SK-N-SH treated with all-trans-retinoic acid at 6 μM for 48 hours (cell line): ENCODE measurements at regions not wholly inside any gene's neighbourhood (a gene's known extent, or its start where the extent isn't known, plus 50 kb on each side); places are given as distances from the start of the nearest gene placed in this dataset.

Experiments
- ATAC-seq: fragments of 200-7000 bp; cut with Tn5 transposase; 3 replicates; pipeline ENCODE4 v1.9.1; 2020; ENCODE audit warnings: mild to moderate bottlenecking, moderate library complexity
- ARNTL ChIP-seq: fragments of 450-650 bp; formaldehyde crosslinking; IDR thresholded peaks from 2 replicates; pipeline ENCODE4 v1.5.0; 2020; ENCODE audit warnings: low read depth, mild to moderate bottlenecking, moderate library complexity, borderline replicate concordance
- BACH2 ChIP-seq: fragments of 250-450 bp; sonication (Bioruptor Pico); IDR thresholded peaks from 2 replicates; pipeline ENCODE4 v1.9.0; 2021; ENCODE audit warnings: mild to moderate bottlenecking, borderline replicate concordance
- CSDC2 ChIP-seq: fragments of 250-450 bp; sonication (Bioruptor Pico); IDR thresholded peaks from 2 replicates; pipeline ENCODE4 v1.5.0; 2020; ENCODE audit warnings: mild to moderate bottlenecking, moderate library complexity
- CSRNP3 ChIP-seq: fragments of 250-450 bp; sonication (Bioruptor Pico); IDR thresholded peaks from 2 replicates; pipeline ENCODE4 v1.5.1; 2021; ENCODE audit warnings: mild to moderate bottlenecking, moderate library complexity
- ESRRG ChIP-seq: fragments of 250-450 bp; sonication (Bioruptor Pico); IDR thresholded peaks from 2 replicates; pipeline ENCODE4 v1.6.1; 2021; ENCODE audit warnings: mild to moderate bottlenecking
- GLIS3 ChIP-seq: fragments of 250-450 bp; sonication (Bioruptor Pico); IDR thresholded peaks from 2 replicates; pipeline ENCODE4 v1.5.0; 2020; ENCODE audit warnings: mild to moderate bottlenecking, moderate library complexity
- ISL1 ChIP-seq: fragments of 250-450 bp; sonication (Bioruptor Pico); IDR thresholded peaks from 2 replicates; pipeline ENCODE4 v2.1.2; 2022; ENCODE audit warnings: mild to moderate bottlenecking, moderate library complexity
- OSR1 ChIP-seq: fragments of 250-450 bp; sonication (Bioruptor Pico); IDR thresholded peaks from 2 replicates; pipeline ENCODE4 v1.8.0; 2022; ENCODE audit warnings: moderate library complexity, mild to moderate bottlenecking, inconsistent platforms
- PATZ1 ChIP-seq: fragments of 250-450 bp; sonication (Bioruptor Pico); IDR thresholded peaks from 2 replicates; pipeline ENCODE4 v1.8.0; 2020; ENCODE audit warnings: mild to moderate bottlenecking, moderate library complexity, borderline replicate concordance
- PPARA ChIP-seq: fragments of 250-450 bp; sonication (Bioruptor Pico); IDR thresholded peaks from 2 replicates; pipeline ENCODE4 v1.5.0; 2020; ENCODE audit warnings: mild to moderate bottlenecking, borderline replicate concordance
- RARB ChIP-seq: fragments of 250-450 bp; sonication (Bioruptor Pico); IDR thresholded peaks from 2 replicates; pipeline ENCODE4 v1.8.0; 2021; ENCODE audit warnings: mild to moderate bottlenecking, moderate library complexity
- TCF4 ChIP-seq: fragments of 250-450 bp; sonication (Bioruptor Pico); IDR thresholded peaks from 2 replicates; pipeline ENCODE4 v1.8.0; 2021; ENCODE audit warnings: mild to moderate bottlenecking, moderate library complexity, borderline replicate concordance
- TOX ChIP-seq: fragments of 250-450 bp; sonication (Bioruptor Pico); IDR thresholded peaks from 2 replicates; pipeline ENCODE4 v1.8.0; 2021; ENCODE audit warnings: mild to moderate bottlenecking, moderate library complexity, borderline replicate concordance
- TSHZ2 ChIP-seq: fragments of 250-450 bp; sonication (Bioruptor Pico); IDR thresholded peaks from 2 replicates; pipeline ENCODE4 v1.5.0; 2020; ENCODE audit warnings: mild to moderate bottlenecking, moderate library complexity
- ZFP3 ChIP-seq: fragments of 250-450 bp; sonication (Bioruptor Pico); IDR thresholded peaks from 2 replicates; pipeline ENCODE4 v1.5.0; 2020; ENCODE audit warnings: mild to moderate bottlenecking, moderate library complexity
- ZNF565 ChIP-seq: fragments of 450-650 bp; formaldehyde crosslinking; conservative IDR thresholded peaks from 2 replicates; pipeline ENCODE4 v1.5.0; 2020; ENCODE audit warnings: low read depth, mild to moderate bottlenecking, moderate library complexity
- ZNF70 ChIP-seq: fragments of 450-650 bp; formaldehyde crosslinking; IDR thresholded peaks from 2 replicates; pipeline ENCODE4 v1.5.0; 2020; ENCODE audit warnings: mild to moderate bottlenecking, moderate library complexity
- ZNF8 ChIP-seq: fragments of 450-650 bp; formaldehyde crosslinking; IDR thresholded peaks from 2 replicates; pipeline ENCODE4 v1.5.0; 2020; ENCODE audit warnings: mild to moderate bottlenecking, moderate library complexity
- TF ChIP-seq, protein P1 (sequence below): fragments of 250-450 bp; sonication (Bioruptor Pico); IDR thresholded peaks from 2 replicates; pipeline ENCODE4 v1.5.1; 2020; ENCODE audit warnings: low read depth, mild to moderate bottlenecking, moderate library complexity

DNA sequence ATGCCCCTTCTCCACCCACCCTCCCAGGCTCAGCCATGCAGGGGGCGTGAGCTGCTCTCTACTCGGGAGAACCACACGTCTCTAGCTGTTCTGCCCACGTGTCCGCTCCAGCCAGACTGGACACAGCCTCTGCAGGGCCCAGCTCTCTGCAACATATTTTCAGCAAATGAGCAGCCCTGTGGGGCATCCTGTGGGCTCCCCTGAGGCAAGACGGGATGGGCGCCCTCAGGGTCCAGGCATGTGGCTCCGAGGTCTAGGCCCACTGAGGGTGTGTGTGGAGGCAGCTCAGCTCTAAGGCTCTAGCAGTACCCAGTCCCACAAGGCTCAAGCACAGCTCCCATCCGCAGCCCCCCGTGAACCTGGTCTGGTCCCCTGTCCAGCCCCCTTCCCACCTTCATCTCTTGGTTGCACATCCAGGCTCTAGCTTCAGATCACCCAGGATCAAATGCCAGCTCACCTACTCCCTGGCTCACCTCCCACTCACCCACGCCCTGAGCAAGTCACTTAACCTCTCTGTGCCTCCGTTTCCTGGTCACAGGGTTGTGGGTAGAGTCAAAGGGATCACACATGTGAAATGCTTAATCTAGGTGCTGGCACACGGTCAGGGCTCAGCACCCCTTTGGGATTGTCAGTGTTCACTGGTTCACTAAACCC, 57.8 kb upstream of the TCF20 start:
- TF ChIP-seq PATZ1 (CRISPR knock-in tag) (no peak), CSRNP3 (CRISPR knock-in tag) (no peak), ESRRG (no peak), CSDC2 (CRISPR knock-in tag) (no peak), TOX (no peak), ZFP3 (CRISPR knock-in tag) (no peak), RARB (CRISPR knock-in tag) (no peak), TCF4 (no peak), ZNF565 (no peak), ARNTL (CRISPR knock-in tag) (no peak), ISL1 (no peak), GLIS3 (no peak), BACH2 (CRISPR knock-in tag) (no peak), ZNF70 (CRISPR knock-in tag) (no peak), ZNF8 (CRISPR knock-in tag) (no peak), OSR1 (CRISPR knock-in tag) (no peak), PPARA (CRISPR knock-in tag) (no peak), TSHZ2 (CRISPR knock-in tag) (no peak)
- TF ChIP-seq, protein P1, sequence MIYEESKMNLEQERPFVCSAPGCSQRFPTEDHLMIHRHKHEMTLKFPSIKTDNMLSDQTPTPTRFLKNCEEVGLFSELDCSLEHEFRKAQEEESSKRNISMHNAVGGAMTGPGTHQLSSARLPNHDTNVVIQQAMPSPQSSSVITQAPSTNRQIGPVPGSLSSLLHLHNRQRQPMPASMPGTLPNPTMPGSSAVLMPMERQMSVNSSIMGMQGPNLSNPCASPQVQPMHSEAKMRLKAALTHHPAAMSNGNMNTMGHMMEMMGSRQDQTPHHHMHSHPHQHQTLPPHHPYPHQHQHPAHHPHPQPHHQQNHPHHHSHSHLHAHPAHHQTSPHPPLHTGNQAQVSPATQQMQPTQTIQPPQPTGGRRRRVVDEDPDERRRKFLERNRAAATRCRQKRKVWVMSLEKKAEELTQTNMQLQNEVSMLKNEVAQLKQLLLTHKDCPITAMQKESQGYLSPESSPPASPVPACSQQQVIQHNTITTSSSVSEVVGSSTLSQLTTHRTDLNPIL (CRISPR knock-in tag) = no peak
- no peak for ATAC-seq

DNA sequence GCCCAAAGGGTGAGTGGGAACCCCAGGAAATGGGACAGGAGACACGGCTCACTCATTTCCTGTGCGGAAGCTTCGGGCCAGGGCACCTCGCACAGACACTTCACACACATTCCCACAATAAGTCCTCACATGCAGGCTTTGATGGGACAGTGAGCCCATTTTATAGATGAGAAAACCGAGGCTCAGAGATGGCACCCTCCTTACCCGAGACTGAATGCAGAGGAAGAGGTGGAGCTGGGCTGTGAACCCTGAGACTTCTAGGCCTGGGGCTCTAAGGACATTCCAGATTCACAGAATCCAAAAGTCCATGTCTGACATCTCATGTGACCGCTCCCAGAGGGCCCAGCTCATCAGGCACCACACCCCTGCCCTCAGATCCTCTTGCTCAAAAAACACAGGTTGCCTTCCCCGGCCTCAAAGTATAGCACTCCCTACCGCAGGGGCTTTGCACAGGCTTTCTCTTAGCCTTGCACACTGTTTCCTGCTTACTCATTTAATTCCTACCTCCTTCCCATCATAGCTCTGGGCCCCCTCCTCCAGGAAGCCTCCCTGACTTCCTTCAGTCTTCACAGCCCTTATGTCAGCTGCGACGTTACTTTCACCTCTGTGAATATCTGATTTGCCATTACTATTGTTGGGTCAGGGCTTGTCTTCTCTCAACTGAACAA, 57.1 kb upstream of the TCF20 start:
- no peak for ATAC-seq
- TF ChIP-seq ARNTL (CRISPR knock-in tag) (no peak), TSHZ2 (CRISPR knock-in tag) (no peak)

- ATAC-seq = no peak
Observed at GRCh38 chr22:42326801-42327200, 56.3 kb upstream of the TCF20 start.

More at GRCh38 chr22:42326801-42327200, 56.3 kb upstream of the TCF20 start:
- no peak for TF ChIP-seq ESRRG
- no peak for TF ChIP-seq OSR1 (CRISPR knock-in tag)
- no peak for TF ChIP-seq ZNF8 (CRISPR knock-in tag)
- TF ChIP-seq TCF4 = no peak
- TF ChIP-seq TSHZ2 (CRISPR knock-in tag) = no peak
- no peak for TF ChIP-seq BACH2 (CRISPR knock-in tag)
- no peak for TF ChIP-seq ISL1
- no peak for TF ChIP-seq ZNF565
- TF ChIP-seq PPARA (CRISPR knock-in tag) = no peak
- no peak for TF ChIP-seq GLIS3
- TF ChIP-seq ZFP3 (CRISPR knock-in tag) = no peak
- no peak for TF ChIP-seq PATZ1 (CRISPR knock-in tag)
